Mesodermal cell (in vitro differentiated cells): ENCODE measurements at regions not wholly inside any gene's neighbourhood (a gene's known extent, or its start where the extent isn't known, plus 50 kb on each side); places are given as distances from the start of the nearest gene placed in this dataset.

Experiments used
- H3K27ac ChIP-seq: 2 replicates; pipeline ENCODE4 v1.7.0; 2013; ENCODE audit warnings: mild to moderate bottlenecking, low read depth, low read length, moderate library complexity; ENCODE audit not compliant: severe bottlenecking
- H3K36me3 ChIP-seq: 2 replicates; pipeline ENCODE4 v1.7.1; 2013; ENCODE audit warnings: mild to moderate bottlenecking, low read length, moderate library complexity; ENCODE audit not compliant: control insufficient read depth, insufficient read depth
- H3K4me1 ChIP-seq: one replicate; pipeline ENCODE4 v1.7.1; 2013; ENCODE audit warnings: mild to moderate bottlenecking, low read length; ENCODE audit not compliant: insufficient read depth, control insufficient read depth, poor library complexity, severe bottlenecking
- H3K4me3 ChIP-seq: 2 replicates; pipeline ENCODE4 v1.7.0; 2013; ENCODE audit warnings: low read length, control low read depth, mild to moderate bottlenecking; ENCODE audit not compliant: insufficient read depth, poor library complexity, severe bottlenecking; ENCODE audit errors: extremely low read depth
- H3K9me3 ChIP-seq: 2 replicates; pipeline ENCODE4 v1.7.1; 2013; ENCODE audit warnings: mild to moderate bottlenecking, low read length, moderate library complexity; ENCODE audit not compliant: control insufficient read depth
- WGBS, 2 experiments: methylation state at CpG; one replicate each; pipeline ENCODE4 v1.1.5; 2013; ENCODE audit warnings: missing lambda C conversion rate in 2 of 2; ENCODE audit not compliant: insufficient coverage in 2 of 2; 5-methylcytosine and 5-hydroxymethylcytosine counted together

- Histone ChIP-seq H3K4me1 (peaks cover 18% of the 10 kb centered on the region), H3K36me3 (no peaks in the 10 kb centered on the region), H3K27ac (no peak overlapping the region), H3K9me3 (no peaks in the 10 kb centered on the region), H3K4me3 (no peak overlapping the region)
- WGBS, 2 experiments: 81 to 92% methylated on average over 2 to 4 of the region's 4 CpGs
Measured at GRCh38 chr1:115493834-115494233, 147.9 kb upstream of the VANGL1 start.

- Histone ChIP-seq H3K4me3 (no peak overlapping the region), H3K36me3 (no peaks in the 10 kb centered on the region), H3K9me3 (no peaks in the 10 kb centered on the region), H3K4me1 (peaks cover 18% of the 10 kb centered on the region), H3K27ac (no peak overlapping the region)
- WGBS, 2 experiments: no CpG with 5 or more reads among the region's 1 CpG
Measured at GRCh38 chr1:115492880-115493279, 148.9 kb upstream of the VANGL1 start.

DNA sequence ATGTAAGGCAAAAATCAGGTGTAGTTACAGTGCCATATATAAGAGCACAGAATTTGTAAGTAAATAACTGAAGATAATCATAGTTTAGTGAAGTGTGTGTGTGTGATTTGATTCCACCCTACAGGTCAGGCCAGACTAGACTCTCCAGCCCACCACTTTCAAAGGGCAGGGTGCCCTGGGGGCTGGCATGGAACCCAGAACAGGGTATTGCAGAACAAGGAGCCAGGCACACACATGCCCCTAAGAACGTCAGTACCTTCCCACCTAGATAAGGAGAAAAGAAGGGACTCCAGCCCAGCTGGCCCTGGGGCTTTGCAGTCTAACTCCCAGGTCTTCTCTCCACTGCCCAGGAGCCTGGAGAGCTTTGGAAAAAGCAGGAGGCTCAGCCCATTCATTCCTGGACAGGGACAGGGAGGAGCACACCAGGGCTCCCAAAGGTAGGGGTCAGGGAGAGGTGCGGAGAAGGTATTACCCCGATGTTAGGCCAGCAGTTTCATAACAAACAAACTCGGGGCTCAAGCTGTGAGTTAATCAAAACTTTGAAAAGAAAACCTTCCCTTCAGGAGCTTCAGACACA lies 149.7 kb upstream of the VANGL1 start:
- no peak overlapping the region for H3K4me3 ChIP-seq
- H3K36me3 ChIP-seq: no peaks in the 10 kb centered on the region
- no peaks in the 10 kb centered on the region for H3K9me3 ChIP-seq
- peaks cover 18% of the 10 kb centered on the region for H3K4me1 ChIP-seq
- 92 to 100% methylated on average over 1 to 2 of the region's 4 CpGs for WGBS, 2 experiments
- no peak overlapping the region for H3K27ac ChIP-seq

- H3K4me3 ChIP-seq: no peak overlapping the region
- H3K36me3 ChIP-seq: no peaks in the 10 kb centered on the region
- no peaks in the 10 kb centered on the region for H3K9me3 ChIP-seq
- 84 to 95% methylated on average over 5 of the region's 9 CpGs for WGBS, 2 experiments
- peaks cover 11% of the 10 kb centered on the region for H3K4me1 ChIP-seq
- H3K27ac ChIP-seq: no peak overlapping the region
Measured at GRCh38 chr1:115491298-115492018, 150.3 kb upstream of the VANGL1 start.

DNA sequence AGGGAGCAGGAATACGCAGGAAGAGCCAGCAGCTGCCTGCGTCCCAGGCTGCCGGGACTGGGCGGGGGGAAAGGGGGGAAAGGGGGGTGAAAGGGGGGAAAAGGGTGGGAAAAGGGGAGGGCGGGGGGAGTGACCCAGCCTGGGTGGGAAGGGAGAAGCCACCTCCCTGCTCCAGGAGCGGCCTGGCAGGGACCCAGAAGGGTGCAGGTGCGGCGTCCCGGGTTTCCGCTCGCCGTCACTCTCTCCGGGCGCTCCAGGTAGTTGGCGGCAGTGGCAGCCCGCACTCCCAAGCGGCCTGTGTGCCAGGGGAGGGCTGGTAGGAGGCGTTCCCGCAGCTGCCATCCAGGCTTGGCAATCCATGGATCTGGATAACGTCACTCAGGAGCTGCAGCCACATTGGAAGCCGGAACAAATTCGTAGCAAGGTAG lies 141.0 kb upstream of the NGF start:
- Histone ChIP-seq H3K27ac (no peak overlapping the region), H3K4me3 (no peak overlapping the region), H3K4me1 (no peaks in the 10 kb centered on the region), H3K36me3 (no peaks in the 10 kb centered on the region), H3K9me3 (no peaks in the 10 kb centered on the region)
- WGBS, 2 experiments: 95 to 96% methylated on average over 7 to 17 of the region's 22 CpGs

- Histone ChIP-seq H3K36me3 (no peaks in the 10 kb centered on the region), H3K4me3 (no peak overlapping the region), H3K4me1 (no peaks in the 10 kb centered on the region), H3K9me3 (no peaks in the 10 kb centered on the region), H3K27ac (no peak overlapping the region)
- 85 to 96% methylated on average over 4 to 7 of the region's 7 CpGs for WGBS, 2 experiments
Measured at GRCh38 chr1:115477071-115477470, 139.0 kb upstream of the NGF start.

DNA sequence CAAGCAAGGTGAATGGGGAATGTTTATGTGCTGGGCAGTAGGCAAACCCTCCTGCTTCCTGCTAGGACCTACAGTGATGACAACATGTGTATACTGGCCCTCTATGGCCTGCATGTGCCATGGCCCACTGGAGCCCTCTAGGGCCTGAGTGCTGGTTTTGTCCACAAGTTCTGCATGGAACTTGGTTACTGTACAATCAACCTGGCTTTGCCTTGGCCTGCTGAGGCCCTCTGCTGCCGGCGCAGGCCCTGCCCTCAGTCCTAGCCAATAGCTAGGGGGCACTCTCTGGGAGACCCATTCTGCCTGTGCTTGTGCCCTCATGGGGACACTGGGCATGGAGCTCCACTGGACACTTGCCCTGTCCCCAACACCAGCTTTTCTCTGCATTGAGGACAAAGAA lies 138.6 kb upstream of the NGF start:
- WGBS, 2 experiments: 80 to 87% methylated on average over 2 of the region's 2 CpGs
- H3K27ac ChIP-seq: no peak overlapping the region
- no peaks in the 10 kb centered on the region for H3K9me3 ChIP-seq
- H3K36me3 ChIP-seq: no peaks in the 10 kb centered on the region
- no peaks in the 10 kb centered on the region for H3K4me1 ChIP-seq
- no peak overlapping the region for H3K4me3 ChIP-seq

- H3K36me3 ChIP-seq: no peaks in the 10 kb centered on the region
- H3K4me1 ChIP-seq: no peaks in the 10 kb centered on the region
- no peaks in the 10 kb centered on the region for H3K9me3 ChIP-seq
- H3K4me3 ChIP-seq: no peak overlapping the region
- 73 to 96% methylated on average over 4 to 5 of the region's 5 CpGs for WGBS, 2 experiments
- H3K27ac ChIP-seq: no peak overlapping the region
Measured at GRCh38 chr1:115475901-115476300, 137.9 kb upstream of the NGF start.

- 86% methylated on average over 1 of the region's 2 CpGs; no CpG with 5 or more reads in 1 of the 2 experiments for WGBS, 2 experiments
- Histone ChIP-seq H3K27ac (no peak overlapping the region), H3K4me1 (peaks cover 2% of the 10 kb centered on the region), H3K36me3 (no peaks in the 10 kb centered on the region), H3K4me3 (no peak overlapping the region), H3K9me3 (no peaks in the 10 kb centered on the region)
Measured at GRCh38 chr1:115475252-115475651, 137.2 kb upstream of the NGF start.

DNA sequence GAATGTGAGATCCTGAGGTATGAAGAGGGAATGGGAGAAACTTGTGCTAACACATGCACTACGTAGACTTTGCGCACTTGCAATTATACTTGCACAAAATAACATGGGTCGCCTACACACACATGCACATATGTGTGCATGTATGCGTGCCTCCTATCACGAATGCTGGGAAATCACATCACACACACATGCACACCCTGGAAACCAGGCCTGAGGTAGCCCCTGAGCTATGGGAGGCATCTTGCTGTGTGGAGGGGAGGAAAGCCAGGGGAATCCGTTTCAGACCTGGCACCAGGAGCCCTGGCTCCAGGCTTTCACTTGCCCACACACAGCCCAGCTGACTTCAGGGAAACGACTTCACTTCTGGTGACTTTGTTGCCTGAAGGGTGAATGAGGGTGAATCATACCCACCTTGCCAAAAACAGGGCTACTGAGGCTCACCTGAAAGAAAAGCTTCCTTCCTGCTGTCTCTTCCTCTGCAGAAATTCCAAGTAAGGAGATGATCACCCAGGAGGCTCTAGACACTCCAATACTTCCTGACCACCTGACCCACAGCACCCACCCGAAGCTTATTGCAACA lies 136.0 kb upstream of the NGF start:
- no peaks in the 10 kb centered on the region for H3K9me3 ChIP-seq
- H3K36me3 ChIP-seq: no peaks in the 10 kb centered on the region
- H3K4me3 ChIP-seq: no peak overlapping the region
- WGBS, 2 experiments: 81% methylated on average over 2 of the region's 8 CpGs; no CpG with 5 or more reads in 1 of the 2 experiments
- peaks cover 3% of the 10 kb centered on the region for H3K4me1 ChIP-seq
- no peak overlapping the region for H3K27ac ChIP-seq
